GM18858 (cell line): ENCODE measurements at regions not wholly inside any gene's neighbourhood (a gene's known extent, or its start where the extent isn't known, plus 50 kb on each side); places are given as distances from the start of the nearest gene placed in this dataset.
"Not testable (repeated sequence)": the region's sequence is repeated elsewhere in the genome, so short reads cannot be mapped to it uniquely, and the experiment has no call there.

Experiments used
- ATAC-seq: cut with Tn5 transposase; IDR thresholded peaks from one replicate; pipeline ENCODE4 v1.9.1; 2021; ENCODE audit not compliant: unreplicated experiment

GRCh38 chr16:29355339-29356059 is 51.0 kb downstream of the NPIPB11 start:
- ATAC-seq, result not testable (repeated sequence)

DNA sequence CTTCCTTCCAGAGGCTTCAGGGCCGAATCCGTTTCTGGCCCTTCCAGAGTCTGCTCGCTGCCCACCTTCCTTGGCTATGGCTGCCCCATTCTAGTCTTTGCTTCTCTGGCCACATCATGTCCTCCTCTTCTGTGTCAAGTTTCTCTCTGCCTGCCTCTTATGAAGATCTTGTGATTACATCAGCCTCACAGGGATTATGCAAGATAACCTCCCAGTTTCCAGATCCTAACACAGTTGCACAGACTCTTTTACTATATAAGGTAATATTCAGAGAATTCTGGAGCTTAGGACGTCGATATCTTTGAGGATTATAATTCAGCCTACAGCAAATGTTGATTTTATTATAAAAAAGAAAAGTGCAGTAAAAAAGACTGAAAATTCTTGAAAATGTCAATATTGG is 52.1 kb downstream of the NPIPB11 start:
- not testable (repeated sequence) for ATAC-seq

DNA sequence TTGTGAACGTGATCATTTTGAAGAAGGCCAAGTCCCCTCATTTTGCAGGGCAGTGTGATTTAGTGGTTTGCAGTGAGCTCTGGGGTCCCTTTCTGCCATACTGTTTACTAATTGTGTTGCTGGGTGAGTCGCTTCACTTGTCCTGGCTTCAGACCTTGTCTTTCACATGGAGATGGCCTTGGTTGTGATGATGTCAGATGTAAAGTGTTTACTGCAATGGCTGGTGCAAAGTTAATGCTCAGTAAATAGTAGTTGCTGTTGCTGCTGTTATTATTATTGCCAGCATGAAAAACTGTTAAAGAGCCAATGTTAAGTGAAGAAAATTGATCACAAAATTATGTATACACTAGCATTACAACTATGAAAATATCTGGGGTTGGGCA is 53.9 kb downstream of the NPIPB11 start:
- not testable (repeated sequence) for ATAC-seq

DNA sequence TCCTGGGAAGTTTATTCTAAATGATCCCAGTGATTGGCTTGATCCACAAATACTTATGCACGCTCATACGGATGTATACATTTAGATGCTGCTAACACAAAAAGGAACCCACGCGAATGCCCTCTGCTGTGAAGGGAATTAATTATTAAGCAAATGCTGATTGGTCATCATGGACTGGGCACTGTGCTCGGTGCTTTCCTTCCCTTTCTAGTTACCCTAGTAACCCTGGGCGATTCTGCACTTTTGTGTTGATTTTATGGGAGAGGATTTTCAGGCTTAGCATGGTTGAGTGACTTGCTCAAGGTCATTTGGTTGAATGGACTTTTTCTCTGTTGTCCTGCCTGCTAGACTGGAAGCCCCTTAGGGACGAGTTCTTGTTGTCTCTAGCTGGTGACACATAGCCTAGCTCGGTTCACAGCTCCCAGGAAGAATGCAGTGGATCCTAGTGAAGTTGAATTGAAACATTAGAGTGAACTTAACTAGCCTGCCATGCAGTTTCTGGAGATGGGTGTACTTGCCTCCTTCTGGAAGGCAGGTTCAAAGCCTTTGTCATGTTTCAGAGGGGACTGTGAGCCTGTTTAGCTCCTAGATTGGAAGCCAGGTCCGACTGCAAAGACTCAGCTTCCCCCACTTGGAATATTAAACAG is 54.4 kb downstream of the NPIPB11 start:
- not testable (repeated sequence) for ATAC-seq

- not testable (repeated sequence) for ATAC-seq
Measured at GRCh38 chr16:29351271-29351969, 55.1 kb downstream of the NPIPB11 start.

DNA sequence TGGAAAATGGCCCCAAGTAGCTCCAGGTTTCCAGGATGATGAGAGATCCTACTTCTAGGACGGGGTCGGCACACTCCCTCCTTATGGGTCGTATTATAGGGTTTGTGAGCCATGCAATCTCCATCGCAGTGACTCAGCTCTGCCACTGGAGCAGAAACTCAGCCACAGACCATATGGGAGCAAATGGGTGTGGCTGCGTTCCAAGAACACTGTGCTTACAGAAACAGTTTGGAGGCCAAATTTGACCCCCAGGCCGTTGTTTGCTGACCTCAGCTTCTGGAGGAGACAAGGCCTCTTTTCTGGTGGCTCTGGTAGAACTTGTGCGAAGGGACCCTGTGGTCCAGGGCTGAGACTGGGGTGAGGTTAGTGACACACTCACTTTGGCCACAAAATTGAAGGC is 56.5 kb downstream of the NPIPB11 start:
- not testable (repeated sequence) for ATAC-seq

GRCh38 chr16:29348748-29349147 is 57.8 kb downstream of the NPIPB11 start:
- ATAC-seq, result not testable (repeated sequence)

DNA sequence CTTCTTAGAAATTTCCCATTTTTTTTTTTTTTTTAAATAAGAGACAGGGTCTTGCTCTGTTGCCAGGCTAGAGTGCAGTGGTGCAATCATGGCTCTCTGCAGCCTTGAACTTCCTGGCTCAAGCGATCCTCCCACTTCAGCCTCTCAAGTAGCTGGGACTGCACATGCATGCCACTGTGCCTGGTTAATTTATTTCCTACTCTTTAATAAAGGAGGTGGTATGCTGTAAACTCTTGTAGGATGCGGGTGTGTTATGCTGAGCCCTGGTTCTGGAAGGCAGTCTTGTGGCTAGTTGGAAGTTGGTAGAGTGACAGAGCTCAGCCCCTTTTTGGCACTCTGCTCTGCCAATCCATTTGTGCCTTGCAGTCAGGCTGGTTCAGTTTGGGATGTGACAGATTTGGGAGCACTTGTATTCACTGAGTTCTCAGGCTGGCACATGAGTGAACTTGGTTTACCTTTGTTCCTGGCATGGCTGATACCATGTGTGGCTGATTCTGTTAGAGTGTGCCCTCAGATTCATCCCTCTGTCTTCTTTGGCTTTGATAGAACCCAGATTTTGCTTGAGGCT is 58.3 kb downstream of the NPIPB11 start:
- not testable (repeated sequence) for ATAC-seq

GRCh38 chr16:29346796-29347580 is 59.5 kb downstream of the NPIPB11 start:
- ATAC-seq, result not testable (repeated sequence)

DNA sequence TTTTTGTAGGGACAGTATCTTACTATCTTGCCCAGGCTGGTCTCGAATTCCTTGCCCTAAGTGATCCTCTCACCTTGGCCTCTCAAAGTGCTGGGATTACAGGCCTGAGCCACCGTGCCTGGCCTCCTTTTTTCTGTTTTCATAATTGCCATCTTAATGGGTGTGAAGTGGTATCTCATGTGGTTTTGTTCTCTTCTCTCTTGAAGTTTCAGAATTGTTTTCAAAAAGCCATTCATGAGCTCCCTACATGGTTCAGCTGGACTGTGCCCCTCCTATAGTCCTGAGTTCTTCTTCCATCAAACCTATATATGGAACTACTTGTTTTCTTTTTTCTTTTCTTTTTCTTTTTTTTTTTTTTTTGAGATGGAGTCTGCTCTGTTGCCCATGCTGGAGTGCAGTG is 60.3 kb downstream of the NPIPB11 start:
- not testable (repeated sequence) for ATAC-seq

DNA sequence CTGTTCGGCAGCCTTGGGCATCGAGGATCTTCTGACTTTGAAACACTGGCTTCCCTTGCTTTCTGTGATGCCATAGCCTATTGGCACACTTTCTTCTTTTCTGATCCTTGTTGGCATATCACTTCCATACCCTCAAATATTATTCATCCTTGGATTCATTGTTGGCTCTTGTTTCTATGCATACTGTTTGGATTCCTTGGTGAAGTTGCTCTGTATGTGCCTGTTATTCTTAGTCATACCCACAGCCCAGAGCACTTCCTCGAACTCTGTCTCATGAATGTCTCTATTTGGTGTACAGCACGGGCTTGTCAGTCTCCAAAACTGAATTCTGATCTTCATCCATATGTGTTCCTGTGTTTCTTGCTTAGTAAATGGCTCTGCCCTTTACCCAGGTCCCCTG is 63.6 kb downstream of the NPIPB11 start:
- ATAC-seq, result not testable (repeated sequence)

GRCh38 chr16:29340779-29341438 is 65.6 kb downstream of the NPIPB11 start:
- not testable (repeated sequence) for ATAC-seq

GRCh38 chr16:29340235-29340634 is 66.3 kb downstream of the NPIPB11 start:
- not testable (repeated sequence) for ATAC-seq

- ATAC-seq, result peak; percentile 72
Measured at GRCh38 chr16:29338821-29339700, 67.5 kb downstream of the NPIPB11 start.

DNA sequence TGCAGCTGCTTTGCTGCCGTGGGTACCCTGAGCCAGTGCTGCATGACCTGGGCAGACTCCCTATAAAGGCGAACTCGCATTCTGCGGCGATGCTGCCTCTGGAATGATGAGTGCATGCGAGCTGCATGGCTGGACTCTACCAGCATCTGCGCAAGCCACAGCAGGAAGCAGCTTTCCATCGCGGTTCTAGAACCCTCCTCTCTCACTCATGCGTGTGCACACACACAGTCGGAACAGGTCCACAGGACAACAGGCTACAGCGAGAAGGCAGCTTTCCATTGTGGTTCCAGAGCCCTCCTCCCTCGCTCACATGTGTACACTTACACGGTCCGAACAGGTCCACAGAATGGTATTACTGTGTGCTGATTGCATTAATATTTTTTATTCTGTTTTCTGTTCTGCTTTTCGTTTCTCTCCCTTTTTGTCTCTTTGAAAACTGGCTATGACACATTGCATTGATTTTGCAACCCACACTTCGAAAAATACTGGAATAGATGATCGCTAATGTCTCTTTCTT is 69.1 kb downstream of the NPIPB11 start:
- ATAC-seq, result not testable (repeated sequence)

DNA sequence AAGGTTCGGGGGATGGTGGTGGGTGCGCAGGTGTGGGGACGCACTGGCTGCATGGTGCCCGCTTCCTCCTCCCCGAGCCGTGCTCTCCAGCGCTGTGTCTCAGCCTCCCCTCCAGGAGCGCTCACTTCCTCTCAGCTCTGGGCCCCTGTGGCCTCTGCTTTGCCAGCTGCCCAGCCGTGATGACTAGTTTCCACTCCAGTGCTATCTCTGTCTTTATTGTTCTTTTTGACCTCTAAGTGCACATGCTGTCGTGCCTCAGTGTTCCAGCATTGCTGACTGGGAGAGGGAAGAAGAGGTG is 71.0 kb downstream of the NPIPB11 start:
- not testable (repeated sequence) for ATAC-seq

GRCh38 chr16:29334776-29335548 is 71.5 kb downstream of the NPIPB11 start:
- not testable (repeated sequence) for ATAC-seq

- ATAC-seq, result not testable (repeated sequence)
Measured at GRCh38 chr16:29333492-29334097, 72.9 kb downstream of the NPIPB11 start.
